ENCODE measurements at regions not wholly inside any gene's neighbourhood (a gene's known extent, or its start where the extent isn't known, plus 50 kb on each side); places are given as distances from the start of the nearest gene placed in this dataset.

- TF ChIP-seq, protein P1, sequence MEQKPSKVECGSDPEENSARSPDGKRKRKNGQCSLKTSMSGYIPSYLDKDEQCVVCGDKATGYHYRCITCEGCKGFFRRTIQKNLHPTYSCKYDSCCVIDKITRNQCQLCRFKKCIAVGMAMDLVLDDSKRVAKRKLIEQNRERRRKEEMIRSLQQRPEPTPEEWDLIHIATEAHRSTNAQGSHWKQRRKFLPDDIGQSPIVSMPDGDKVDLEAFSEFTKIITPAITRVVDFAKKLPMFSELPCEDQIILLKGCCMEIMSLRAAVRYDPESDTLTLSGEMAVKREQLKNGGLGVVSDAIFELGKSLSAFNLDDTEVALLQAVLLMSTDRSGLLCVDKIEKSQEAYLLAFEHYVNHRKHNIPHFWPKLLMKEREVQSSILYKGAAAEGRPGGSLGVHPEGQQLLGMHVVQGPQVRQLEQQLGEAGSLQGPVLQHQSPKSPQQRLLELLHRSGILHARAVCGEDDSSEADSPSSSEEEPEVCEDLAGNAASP (IDR thresholded peaks at IDR 0.05) = no peak
- no peak for TF ChIP-seq ZBTB2 (IDR thresholded peaks at IDR 0.05)
These were observed 931.9 kb downstream of the SLITRK5 start (continued) for GRCh38 chr13:88602786-88603777.

DNA sequence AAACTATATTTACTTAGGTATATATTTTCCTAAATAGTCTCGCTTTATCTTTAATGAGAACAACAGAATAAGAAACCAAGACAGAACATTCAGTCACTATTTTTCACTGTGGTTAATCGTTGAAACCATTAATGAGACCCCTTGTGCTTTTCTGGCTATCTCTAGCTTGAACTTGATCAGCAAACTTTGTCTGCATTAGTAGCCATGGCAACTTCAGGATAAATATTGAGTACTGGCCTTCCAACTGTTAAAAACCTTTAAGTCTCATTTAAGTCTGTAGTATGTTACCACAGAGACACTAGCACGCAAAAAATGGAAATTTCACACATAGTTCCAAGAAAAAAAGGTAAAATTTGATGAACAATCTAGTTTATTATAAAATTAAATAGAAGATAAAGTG lies 946.0 kb downstream of the SLITRK5 start:
- Histone ChIP-seq H3K36me3 (ENCODE audit: control insufficient read depth, insufficient read depth, low read length) (no peaks in the 10 kb centered on the region), H2AFZ (ENCODE audit: low read depth, low read length) (no peak overlapping the region), H3K27me3 (ENCODE audit: control insufficient read depth in 2 of 2, insufficient read depth in 2 of 2, low read length in 2 of 2) (no peaks in the 10 kb centered on the region), H3K9me3 (replicated peaks; ENCODE audit: control insufficient read depth, insufficient read depth, low read depth, low read length) (no peaks in the 10 kb centered on the region; the same call in 1 of the 2 replicates), H3K4me3 (no peak overlapping the region), H3K27ac (ENCODE audit: extremely low read depth, low read depth, low read length) (no peak overlapping the region), H3K4me2 (ENCODE audit: insufficient read depth, low read length) (no peak overlapping the region), H3K79me2 (ENCODE audit: control insufficient read depth, insufficient read depth, low read length) (no peaks in the 10 kb centered on the region), H3K9me1 (ENCODE audit: control insufficient read depth, insufficient read depth, low read length) (no peaks in the 10 kb centered on the region), H3K9ac (ENCODE audit: insufficient read depth in 1 of 2, low read depth in 2 of 2, low read length in 2 of 2) (no peak overlapping the region), H4K20me1 (replicated peaks; ENCODE audit: control insufficient read depth, insufficient read depth, low read length) (no peaks in the 10 kb centered on the region), H3K4me1 (replicated peaks in 1 of 2; ENCODE audit: control insufficient read depth in 2 of 2, insufficient read depth in 2 of 2, low read length in 2 of 2) (no peaks in the 10 kb centered on the region)
- ChIA-PET POLR2A (no interaction called here), CTCF (ENCODE audit: low intra/inter-chr PET ratio) (no interaction called here)
- DNase-seq (ENCODE audit: extremely low read depth in 1 of 4, low spot score in 3 of 4) (no peak), ATAC-seq (no peak), FAIRE-seq (no peak)
- in situ Hi-C loops (cut with MboI) = no loop called here
- no TSS peak for BruUV-seq (replicated peaks)
- 3% methylated on average over 3 of the region's 3 CpGs for WGBS (ENCODE audit: insufficient coverage, low coverage, missing lambda C conversion rate)
- intact Hi-C loops (cut with micrococcal nuclease) = no loop called here
- no peak for TF ChIP-seq DNMT1 (IDR thresholded peaks at IDR 0.05)
- no peak for TF ChIP-seq U2AF1 (optimal IDR thresholded peaks at IDR 0.05; ENCODE audit: low read depth, low read length)
- TF ChIP-seq ZBTB2 (IDR thresholded peaks at IDR 0.05) = no peak
- no peak for TF ChIP-seq ZNF274 (IDR thresholded peaks at IDR 0.05; ENCODE audit: borderline replicate concordance, low read depth, low read length)
- no peak for TF ChIP-seq SOX6 (IDR thresholded peaks at IDR 0.05)
- no peak for TF ChIP-seq NCOA2 (IDR thresholded peaks at IDR 0.05; ENCODE audit: partially characterized antibody in 2 of 2)
- no peak for TF ChIP-seq ZNF512 (tag; IDR thresholded peaks at IDR 0.05)
- no peak for TF ChIP-seq HEY1 (CRISPR knock-in tag; IDR thresholded peaks at IDR 0.05; ENCODE audit: borderline replicate concordance)
- TF ChIP-seq ZNF311 (CRISPR knock-in tag; IDR thresholded peaks at IDR 0.05) = no peak

All from K562 (cell line).